ENCODE measurements at regions not wholly inside any gene's neighbourhood (a gene's known extent, or its start where the extent isn't known, plus 50 kb on each side); places are given as distances from the start of the nearest gene placed in this dataset.

- no peaks in the 10 kb centered on the region for H3K4me1 ChIP-seq
- H3K36me3 ChIP-seq, result no peaks in the 10 kb centered on the region
- H3K4me3 ChIP-seq, result no peak overlapping the region
- DNase-seq, result no peak
- H3K27me3 ChIP-seq, result no peaks in the 10 kb centered on the region
- no peak overlapping the region for H3K27ac ChIP-seq
- intact Hi-C loops (cut with DNase I; ENCODE audit: low total_unique reads), result no loop called here
- TF ChIP-seq, protein P1, sequence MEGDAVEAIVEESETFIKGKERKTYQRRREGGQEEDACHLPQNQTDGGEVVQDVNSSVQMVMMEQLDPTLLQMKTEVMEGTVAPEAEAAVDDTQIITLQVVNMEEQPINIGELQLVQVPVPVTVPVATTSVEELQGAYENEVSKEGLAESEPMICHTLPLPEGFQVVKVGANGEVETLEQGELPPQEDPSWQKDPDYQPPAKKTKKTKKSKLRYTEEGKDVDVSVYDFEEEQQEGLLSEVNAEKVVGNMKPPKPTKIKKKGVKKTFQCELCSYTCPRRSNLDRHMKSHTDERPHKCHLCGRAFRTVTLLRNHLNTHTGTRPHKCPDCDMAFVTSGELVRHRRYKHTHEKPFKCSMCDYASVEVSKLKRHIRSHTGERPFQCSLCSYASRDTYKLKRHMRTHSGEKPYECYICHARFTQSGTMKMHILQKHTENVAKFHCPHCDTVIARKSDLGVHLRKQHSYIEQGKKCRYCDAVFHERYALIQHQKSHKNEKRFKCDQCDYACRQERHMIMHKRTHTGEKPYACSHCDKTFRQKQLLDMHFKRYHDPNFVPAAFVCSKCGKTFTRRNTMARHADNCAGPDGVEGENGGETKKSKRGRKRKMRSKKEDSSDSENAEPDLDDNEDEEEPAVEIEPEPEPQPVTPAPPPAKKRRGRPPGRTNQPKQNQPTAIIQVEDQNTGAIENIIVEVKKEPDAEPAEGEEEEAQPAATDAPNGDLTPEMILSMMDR (IDR thresholded peaks at IDR 0.05), result no peak
- no peak for TF ChIP-seq POLR2A (IDR thresholded peaks at IDR 0.05)
- H3K9me3 ChIP-seq, result no peaks in the 10 kb centered on the region
Measured at GRCh38 chr4:45455217-45455616, 668.6 kb downstream of the GABRG1 start.

DNA sequence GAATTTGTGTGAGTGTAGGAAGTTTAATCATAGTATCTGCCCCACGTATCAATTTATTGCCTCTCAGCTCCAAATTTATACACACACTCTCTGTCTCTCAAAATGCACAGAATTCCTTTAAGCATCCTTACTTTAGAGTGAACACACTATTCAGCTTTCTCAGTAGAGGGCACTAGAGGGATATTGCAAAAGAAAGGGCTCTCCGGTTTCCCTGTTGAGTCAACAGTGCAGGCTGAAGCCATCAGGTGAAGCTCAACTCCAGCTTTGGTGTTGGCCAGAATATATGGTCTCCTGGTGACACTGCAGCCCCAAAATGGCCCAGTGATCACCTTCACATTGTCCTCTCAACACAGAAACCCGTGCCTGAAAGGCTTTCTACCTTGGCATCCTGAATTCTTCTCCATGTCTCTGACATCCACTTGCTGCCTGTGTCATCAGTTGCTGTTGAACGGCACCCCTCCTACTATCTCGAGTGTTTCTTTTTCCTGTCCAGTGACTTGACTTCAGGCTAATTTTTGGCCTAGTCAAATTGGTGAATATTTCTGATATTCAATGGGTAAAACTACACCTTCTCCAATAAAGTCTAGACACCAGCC lies 670.5 kb downstream of the GABRG1 start:
- Histone ChIP-seq H3K9me3 (no peaks in the 10 kb centered on the region), H3K4me3 (no peak overlapping the region), H3K27ac (no peak overlapping the region), H3K36me3 (no peaks in the 10 kb centered on the region), H3K27me3 (no peaks in the 10 kb centered on the region), H3K4me1 (no peaks in the 10 kb centered on the region)
- intact Hi-C loops (cut with DNase I; ENCODE audit: low total_unique reads), result no loop called here
- TF ChIP-seq, protein P1 (IDR thresholded peaks at IDR 0.05), result peak in 1 of 4 experiments; percentile 18
- TF ChIP-seq POLR2A (IDR thresholded peaks at IDR 0.05), result no peak
- no peak for DNase-seq

DNA sequence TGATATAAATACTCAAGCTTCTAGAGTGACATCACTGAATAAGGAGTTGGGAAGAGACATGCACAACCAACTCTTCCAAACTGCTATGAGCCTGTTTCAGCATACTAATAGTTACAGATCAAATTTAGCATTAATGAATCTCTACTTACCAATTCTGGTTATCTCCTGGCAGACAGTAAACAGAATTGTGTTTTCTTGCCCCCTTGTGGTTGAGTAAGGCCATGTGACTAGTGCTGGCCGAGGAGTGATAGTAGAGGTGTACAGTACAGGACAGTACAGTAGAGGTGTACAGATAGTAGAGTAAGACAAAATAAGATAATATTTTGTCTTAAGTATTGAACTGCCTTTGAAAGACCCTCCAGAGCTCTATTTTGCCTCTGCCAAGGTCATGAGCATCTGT lies 681.4 kb downstream of the GABRG1 start:
- no peak overlapping the region for H3K4me3 ChIP-seq
- no peaks in the 10 kb centered on the region for H3K36me3 ChIP-seq
- intact Hi-C loops (cut with DNase I; ENCODE audit: low total_unique reads), result no loop called here
- no peaks in the 10 kb centered on the region for H3K27me3 ChIP-seq
- no peaks in the 10 kb centered on the region for H3K9me3 ChIP-seq
- no peak overlapping the region for H3K27ac ChIP-seq
- no peak for TF ChIP-seq POLR2A (IDR thresholded peaks at IDR 0.05)
- TF ChIP-seq, protein P1 (IDR thresholded peaks at IDR 0.05), result peak in 1 of 4 experiments; percentile 19
- DNase-seq, result no peak
- H3K4me1 ChIP-seq, result no peaks in the 10 kb centered on the region

DNA sequence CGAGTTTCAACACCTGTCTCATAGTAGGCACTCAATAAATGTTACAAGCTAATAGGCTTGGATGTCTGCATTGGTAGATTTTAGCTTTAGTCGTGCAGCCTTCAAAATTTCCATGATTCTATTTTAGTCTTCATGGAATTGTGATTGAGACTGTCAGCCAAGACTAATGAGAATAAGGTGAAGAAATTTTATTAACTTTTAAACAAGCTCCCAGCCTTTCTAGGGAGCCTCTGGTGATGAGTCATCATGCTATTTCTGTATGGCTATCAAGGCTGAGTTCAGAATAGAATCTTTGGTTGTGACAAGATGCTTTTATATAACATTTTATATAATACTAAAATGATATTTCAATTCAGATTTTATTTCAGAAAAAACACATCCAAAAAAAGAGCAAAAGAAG lies 685.8 kb downstream of the GABRG1 start:
- no peak overlapping the region for H3K4me3 ChIP-seq
- no peaks in the 10 kb centered on the region for H3K27me3 ChIP-seq
- no peak for DNase-seq
- no peaks in the 10 kb centered on the region for H3K36me3 ChIP-seq
- H3K4me1 ChIP-seq, result no peaks in the 10 kb centered on the region
- intact Hi-C loops (cut with DNase I; ENCODE audit: low total_unique reads), result no loop called here
- TF ChIP-seq, protein P1 (IDR thresholded peaks at IDR 0.05), result no peak
- TF ChIP-seq POLR2A (IDR thresholded peaks at IDR 0.05), result no peak
- H3K9me3 ChIP-seq, result no peaks in the 10 kb centered on the region
- no peak overlapping the region for H3K27ac ChIP-seq

- no peak overlapping the region for H3K27ac ChIP-seq
- no peak for TF ChIP-seq POLR2A (IDR thresholded peaks at IDR 0.05)
- TF ChIP-seq, protein P1 (IDR thresholded peaks at IDR 0.05), result no peak
- intact Hi-C loops (cut with DNase I; ENCODE audit: low total_unique reads), result no loop called here
- no peaks in the 10 kb centered on the region for H3K36me3 ChIP-seq
- no peaks in the 10 kb centered on the region for H3K27me3 ChIP-seq
- no peak for DNase-seq
- H3K4me3 ChIP-seq, result no peak overlapping the region
- no peaks in the 10 kb centered on the region for H3K4me1 ChIP-seq
- H3K9me3 ChIP-seq, result no peaks in the 10 kb centered on the region
Measured at GRCh38 chr4:45437381-45437780, 686.5 kb downstream of the GABRG1 start.

All from uterus (tissue), 3 donors.